Left lobe of liver (tissue), 2 donors: ENCODE measurements at regions not wholly inside any gene's neighbourhood (a gene's known extent, or its start where the extent isn't known, plus 50 kb on each side); places are given as distances from the start of the nearest gene placed in this dataset.

Experiments used
- ATAC-seq: fragments of 200-7000 bp; cut with Tn5 transposase; one replicate; pipeline ENCODE4 v1.9.1; 2020; ENCODE audit warnings: mild to moderate bottlenecking, moderate library complexity
- DNase-seq: peaks from one replicate; pipeline ENCODE4 v3.0.0-alpha.2; 2020; ENCODE audit warnings: low spot score
- donor health status: DM: no; HTN: no; CAD: no; lungs with moderate emphysema.
- donor health status: DM: no; HTN: yes; CAD: no.

GRCh38 chr2:220855296-220855695 lies 716.8 kb downstream of the EPHA4 start:
- ATAC-seq = no peak

GRCh38 chr2:220856486-220856885 lies 715.6 kb downstream of the EPHA4 start:
- DNase-seq = no peak
- no peak for ATAC-seq

More at GRCh38 chr2:220855296-220855695, 716.8 kb downstream of the EPHA4 start:
- DNase-seq = no peak

- ATAC-seq = no peak
- DNase-seq = no peak
Measured at GRCh38 chr2:220857368-220857767, 714.7 kb downstream of the EPHA4 start.

GRCh38 chr2:220858101-220858500 lies 714.0 kb downstream of the EPHA4 start:
- no peak for ATAC-seq

GRCh38 chr2:220871909-220872308 lies 700.2 kb downstream of the EPHA4 start:
- DNase-seq = no peak

More at GRCh38 chr2:220858101-220858500, 714.0 kb downstream of the EPHA4 start:
- DNase-seq = no peak

GRCh38 chr2:220876080-220876824 lies 695.9 kb downstream of the EPHA4 start:
- ATAC-seq = no peak
- DNase-seq = no peak

More at GRCh38 chr2:220871909-220872308, 700.2 kb downstream of the EPHA4 start:
- no peak for ATAC-seq

- DNase-seq (no peak), ATAC-seq (no peak)
Measured at GRCh38 chr2:220877491-220877890, 694.6 kb downstream of the EPHA4 start.

GRCh38 chr2:220877897-220878296 lies 694.2 kb downstream of the EPHA4 start:
- ATAC-seq (no peak), DNase-seq (no peak)

- DNase-seq (no peak), ATAC-seq (no peak)
Measured at GRCh38 chr2:220880623-220881596, 691.2 kb downstream of the EPHA4 start.

GRCh38 chr2:220882507-220882906 lies 689.6 kb downstream of the EPHA4 start:
- ATAC-seq (no peak), DNase-seq (no peak)

GRCh38 chr2:220885593-220885992 lies 686.5 kb downstream of the EPHA4 start:
- ATAC-seq (no peak), DNase-seq (no peak)

- no peak for DNase-seq
- ATAC-seq = no peak
Measured at GRCh38 chr2:220887271-220887870, 684.7 kb downstream of the EPHA4 start.

GRCh38 chr2:220887876-220888275 lies 684.2 kb downstream of the EPHA4 start:
- no peak for DNase-seq

GRCh38 chr2:220890931-220891330 lies 681.2 kb downstream of the EPHA4 start:
- ATAC-seq (no peak), DNase-seq (no peak)

More at GRCh38 chr2:220887876-220888275, 684.2 kb downstream of the EPHA4 start:
- no peak for ATAC-seq

GRCh38 chr2:220891405-220891804 lies 680.7 kb downstream of the EPHA4 start:
- no peak for DNase-seq
- ATAC-seq = no peak

- no peak for ATAC-seq
- DNase-seq = no peak
Measured at GRCh38 chr2:220892018-220892634, 680.0 kb downstream of the EPHA4 start.

- DNase-seq (no peak), ATAC-seq (no peak)
Measured at GRCh38 chr2:220893411-220893810, 678.7 kb downstream of the EPHA4 start.

GRCh38 chr2:220894069-220894468 lies 678.0 kb downstream of the EPHA4 start:
- DNase-seq (no peak), ATAC-seq (no peak)

- DNase-seq = no peak
Measured at GRCh38 chr2:220899492-220899891, 672.6 kb downstream of the EPHA4 start.

GRCh38 chr2:220904015-220904414 lies 668.1 kb downstream of the EPHA4 start:
- ATAC-seq = no peak
- DNase-seq = no peak

More at GRCh38 chr2:220899492-220899891, 672.6 kb downstream of the EPHA4 start:
- no peak for ATAC-seq

- DNase-seq = no peak
- no peak for ATAC-seq
Measured at GRCh38 chr2:220913384-220913783, 658.7 kb downstream of the EPHA4 start.
